Globus pallidus (tissue), 1 donor: ENCODE measurements at regions not wholly inside any gene's neighbourhood (a gene's known extent, or its start where the extent isn't known, plus 50 kb on each side); places are given as distances from the start of the nearest gene placed in this dataset.

Experiments
- DNase-seq: peaks from one replicate; pipeline ENCODE4 v3.0.0-alpha.2; 2015; ENCODE audit warnings: low spot score

DNA sequence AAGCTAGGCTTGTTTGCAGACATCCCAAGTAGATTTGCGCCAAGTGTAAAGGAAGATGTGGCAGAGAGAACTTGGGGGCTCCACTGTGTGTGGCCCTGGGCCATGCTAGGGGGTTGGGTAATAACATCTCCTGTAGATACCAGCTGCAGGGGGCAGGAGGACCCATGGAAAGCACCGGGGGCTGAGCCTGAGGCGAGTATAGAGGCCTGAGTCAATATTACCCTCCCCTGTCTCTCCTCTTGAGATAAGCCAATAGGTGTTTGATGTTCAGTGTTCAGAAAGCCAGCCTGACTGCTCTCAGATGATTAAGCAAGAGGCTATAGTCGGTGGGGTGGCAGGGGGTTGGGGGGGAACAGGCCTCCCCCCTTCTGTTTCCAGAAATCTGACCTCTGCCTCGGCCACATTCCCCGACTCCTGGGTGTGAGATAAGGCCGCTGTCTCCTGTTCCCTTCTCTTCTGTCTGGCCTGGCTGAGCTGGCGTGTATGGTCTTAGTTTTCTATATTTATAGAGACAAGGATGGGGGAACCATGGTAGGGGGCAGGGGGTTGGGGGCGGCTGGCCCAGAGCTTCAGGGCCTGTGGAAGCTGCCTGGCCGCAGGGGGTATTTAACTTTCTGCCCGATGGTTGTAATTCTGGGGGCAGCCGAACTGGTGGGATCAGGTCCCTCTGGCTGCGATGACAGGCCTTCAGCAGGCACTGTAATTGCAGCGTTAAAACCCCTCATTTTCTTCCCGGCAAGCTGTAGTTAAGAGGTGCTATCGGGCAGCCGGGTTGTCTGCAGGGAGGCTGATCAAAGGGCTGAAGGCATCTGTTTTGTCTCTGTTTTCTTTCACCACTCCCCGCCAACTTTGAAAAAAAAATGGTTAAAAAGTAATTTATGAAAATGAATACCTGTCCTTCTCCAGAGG is 292.0 kb downstream of the NSG2 start:
- DNase-seq: no peak

DNA sequence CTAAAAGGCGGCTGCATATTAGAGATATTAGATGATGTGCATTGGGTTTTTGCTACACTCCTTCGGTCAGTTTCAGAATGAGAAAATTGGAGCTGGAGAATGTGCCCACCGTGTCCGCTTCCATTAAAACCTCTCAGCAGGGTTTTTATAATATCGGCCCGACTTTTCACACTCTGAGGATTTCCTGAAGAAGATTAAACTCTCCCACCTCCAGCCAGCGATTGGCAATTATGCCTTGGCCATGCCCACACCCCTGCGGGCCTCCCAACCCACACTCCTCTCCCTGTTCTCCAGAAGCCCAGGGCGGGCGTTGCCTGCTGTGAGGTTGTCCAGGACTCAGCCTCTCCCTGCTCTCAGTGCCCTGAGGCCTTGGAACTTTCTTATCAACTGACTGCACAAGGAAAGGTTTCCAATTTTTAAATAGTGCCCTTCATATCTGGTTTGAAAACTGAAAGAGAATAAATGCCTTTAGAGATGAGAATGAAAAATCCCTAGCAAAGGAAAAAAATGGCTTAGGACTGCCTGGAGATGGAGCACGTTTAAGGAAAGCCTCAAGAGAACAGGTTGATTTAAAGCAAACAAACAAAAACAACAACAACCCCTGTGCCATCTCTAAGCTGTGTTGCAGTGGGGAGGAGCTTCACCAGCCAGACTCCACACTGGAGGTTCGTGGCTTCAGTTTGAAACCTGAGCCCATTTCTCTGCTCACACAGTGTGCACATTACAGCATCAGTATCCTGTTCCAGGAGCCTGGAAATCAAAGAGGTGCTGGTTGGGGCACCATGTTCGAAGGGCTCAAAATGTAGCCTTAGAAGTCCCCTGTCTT is 292.9 kb downstream of the NSG2 start:
- DNase-seq: no peak

DNA sequence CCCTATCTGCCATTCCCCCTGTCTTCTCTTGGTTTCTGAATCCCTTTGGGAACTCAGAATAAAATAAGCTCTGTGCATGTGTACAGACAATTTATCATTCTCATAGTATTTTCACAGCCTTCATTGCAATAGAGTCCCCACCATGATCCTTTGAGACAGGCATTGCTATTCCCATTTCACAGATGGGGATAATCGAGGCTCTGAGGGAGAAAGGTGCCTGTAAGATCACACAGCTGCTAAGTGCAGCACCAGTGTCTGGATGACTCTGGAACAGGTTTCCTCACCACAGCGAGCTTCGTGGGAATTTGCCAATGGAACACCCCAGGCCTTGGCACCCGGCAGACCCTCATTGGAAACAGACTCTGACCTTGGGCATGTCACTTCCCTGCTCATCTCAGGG is 293.6 kb downstream of the NSG2 start:
- no peak for DNase-seq

DNA sequence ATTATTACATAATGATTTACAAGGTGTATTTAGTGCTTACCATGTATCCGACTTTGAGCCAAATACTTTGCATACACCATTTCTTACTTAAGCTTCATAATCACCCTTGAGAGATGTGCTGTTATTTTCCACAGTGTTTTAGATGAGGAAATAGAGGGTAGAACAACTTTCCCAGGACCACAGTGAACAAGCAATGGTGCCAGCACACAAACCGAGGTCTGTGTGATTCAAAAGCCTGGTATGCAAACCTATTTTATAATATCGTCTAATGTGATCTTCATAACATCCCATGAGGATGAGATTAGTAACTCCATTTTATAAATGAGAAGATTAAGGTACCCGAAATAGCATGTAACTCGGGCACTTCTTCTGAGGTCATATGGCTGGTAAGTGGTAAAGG is 294.7 kb downstream of the NSG2 start:
- DNase-seq: no peak

DNA sequence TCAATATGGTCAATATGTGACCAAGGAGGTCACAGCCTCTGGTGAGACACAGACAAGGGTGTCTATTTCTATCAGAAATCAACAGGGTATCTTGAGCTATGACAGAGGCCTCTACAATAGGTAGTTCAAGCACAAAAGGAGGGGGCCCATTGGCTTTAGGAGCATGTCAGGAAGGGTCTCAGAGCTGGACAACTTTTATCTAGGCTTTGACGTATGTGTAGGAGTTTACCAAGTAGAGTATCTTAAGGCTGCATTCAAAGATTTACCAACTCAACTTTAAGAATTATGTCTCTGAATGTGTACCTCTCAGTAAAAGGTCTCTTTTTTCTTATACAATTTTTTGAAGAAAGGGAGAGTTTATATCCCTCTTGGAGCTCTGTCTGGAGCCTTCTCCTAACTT is 297.2 kb downstream of the NSG2 start:
- DNase-seq: no peak

DNA sequence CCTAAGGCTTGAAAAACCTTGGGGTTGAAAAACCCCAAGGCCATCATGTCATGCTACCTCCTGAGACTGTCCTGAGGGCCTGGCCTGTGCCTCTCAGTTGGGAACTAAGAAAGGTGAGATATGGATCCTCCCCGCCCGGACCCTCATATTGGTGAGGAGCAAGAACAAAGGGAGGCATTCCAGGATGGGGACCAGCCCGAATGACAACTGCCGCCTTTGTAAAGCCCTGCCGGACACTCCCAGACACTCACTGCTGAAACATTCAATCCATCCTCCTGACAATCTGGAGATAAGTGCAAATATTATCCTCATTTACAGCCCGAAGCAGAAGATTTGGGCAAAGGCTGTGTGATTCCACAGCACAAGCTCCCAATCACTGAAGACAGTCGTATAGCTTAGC is 298.3 kb downstream of the NSG2 start:
- DNase-seq: no peak

DNA sequence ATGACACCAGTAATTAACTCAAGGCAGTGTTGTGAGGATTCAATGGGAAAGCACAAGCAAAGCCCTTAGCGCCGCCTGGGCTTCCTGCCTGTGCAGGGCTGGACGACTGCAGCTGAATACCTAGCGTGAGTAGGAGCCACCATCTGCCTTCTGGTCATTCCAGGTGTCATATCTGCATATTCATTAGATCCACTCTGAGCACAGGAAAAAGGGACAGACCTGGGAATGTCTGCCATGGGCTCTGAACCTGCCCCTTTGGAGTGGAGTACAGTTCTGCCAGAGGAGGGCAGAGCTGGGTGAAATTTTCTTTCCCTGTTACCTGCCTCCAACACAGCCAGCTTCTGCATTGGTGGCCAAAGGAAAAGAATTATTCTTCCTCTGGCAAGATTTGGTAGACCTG is 298.8 kb downstream of the NSG2 start:
- no peak for DNase-seq

DNA sequence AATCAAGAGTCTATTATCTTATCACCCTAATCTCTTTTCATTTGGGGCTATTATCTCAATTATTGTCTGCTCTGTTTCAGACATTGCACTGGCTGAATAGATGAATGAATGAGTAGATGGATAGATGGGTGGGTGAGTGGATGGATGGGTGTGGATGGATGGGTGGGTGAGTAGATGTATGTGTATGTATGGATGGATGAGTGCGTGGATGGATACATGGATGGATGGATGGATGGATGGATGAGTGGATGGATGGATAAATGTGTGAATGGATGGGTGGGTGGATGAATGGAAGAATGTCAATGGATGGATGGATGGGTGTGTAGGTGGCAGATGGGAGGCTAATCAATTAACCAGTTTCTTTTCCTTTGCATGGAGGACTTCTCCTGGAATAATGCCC is 301.7 kb downstream of the NSG2 start:
- no peak for DNase-seq

DNA sequence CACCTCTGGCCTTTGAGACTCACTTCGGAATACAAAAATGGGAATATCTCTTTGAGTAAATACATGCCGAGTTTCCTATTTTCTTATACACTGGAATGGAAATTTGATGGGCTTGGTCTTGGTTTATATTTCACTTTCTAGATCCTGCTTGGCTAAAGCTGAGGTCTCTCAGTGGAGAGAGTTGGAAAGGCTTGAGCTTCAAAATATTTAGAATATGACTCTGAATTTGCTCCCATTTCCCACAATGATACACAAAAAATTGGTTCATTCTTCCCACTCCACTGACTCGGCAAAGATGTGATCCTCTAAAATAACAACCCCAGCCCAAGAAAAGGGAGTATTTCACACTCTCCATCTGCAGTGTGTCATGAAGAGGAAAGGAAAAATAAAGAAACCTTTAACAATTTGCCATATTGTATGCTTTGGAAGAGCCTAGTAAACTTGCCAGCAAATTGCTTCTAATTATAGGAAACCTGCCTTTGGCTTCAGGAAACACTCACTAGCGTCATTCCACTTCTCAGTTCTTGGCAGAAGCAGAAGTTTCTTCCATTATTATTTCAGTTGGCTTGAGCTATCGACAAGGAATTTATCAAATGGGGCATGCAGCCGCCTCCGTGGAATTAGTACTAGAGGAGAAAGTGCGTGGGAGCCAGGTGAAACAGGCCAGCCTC is 302.9 kb downstream of the NSG2 start:
- no peak for DNase-seq

DNA sequence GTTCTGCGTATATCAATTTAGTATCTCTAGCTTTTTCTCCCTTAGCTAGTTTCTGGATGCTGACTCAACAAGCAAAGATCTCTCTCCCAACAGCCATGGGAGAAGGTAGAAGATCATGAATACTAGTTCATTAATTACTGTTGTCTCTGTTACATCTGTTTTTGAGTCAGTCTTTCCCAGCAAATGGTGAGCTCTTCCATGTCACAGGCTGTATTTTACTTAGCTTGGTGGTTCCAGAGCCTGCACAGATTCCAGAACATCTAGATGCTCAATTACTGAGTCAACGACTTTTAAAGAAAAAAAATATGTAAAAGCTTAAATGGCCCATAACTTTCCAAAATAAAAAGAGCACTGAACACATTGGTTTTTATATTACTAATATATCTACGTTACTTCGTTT is 307.2 kb downstream of the NSG2 start:
- DNase-seq: no peak

DNA sequence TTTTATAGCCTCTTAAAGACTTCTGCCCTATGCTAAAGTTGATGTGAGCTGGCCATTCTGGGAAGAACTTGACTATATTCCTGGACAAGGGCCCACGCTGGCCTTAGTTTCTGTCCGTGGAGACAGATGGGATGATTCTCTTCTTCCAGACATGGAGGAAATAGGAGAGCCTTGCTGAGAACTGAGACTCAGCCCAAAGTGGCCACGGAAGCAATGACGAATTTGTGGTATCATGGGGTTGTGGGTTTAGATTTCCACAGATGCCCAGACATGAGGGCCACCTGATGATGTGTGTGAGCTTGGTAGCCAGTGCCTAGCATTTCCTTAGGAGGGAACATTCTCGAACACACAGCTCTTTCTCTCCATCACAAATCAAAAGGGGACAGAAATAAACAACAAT is 309.1 kb downstream of the NSG2 start:
- no peak for DNase-seq

DNA sequence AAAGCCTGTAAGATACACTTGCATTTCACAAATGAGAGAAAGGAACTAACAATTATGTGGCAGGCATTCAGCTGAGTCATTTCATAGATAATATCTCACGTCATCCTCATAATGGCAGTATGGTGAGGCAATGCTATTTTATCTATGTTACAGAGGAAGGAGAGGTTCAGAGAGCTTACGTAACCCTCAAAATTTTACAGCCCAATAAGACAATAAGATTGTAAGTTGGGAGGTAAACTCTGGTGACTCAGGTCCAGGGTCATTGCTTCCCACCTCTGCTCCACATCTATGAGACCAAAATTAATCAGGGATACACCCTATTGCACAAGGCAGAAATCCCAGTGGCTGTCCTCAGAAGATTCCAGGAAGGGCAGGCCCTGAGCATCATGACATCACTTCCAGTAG is 309.7 kb downstream of the NSG2 start:
- DNase-seq: no peak

DNA sequence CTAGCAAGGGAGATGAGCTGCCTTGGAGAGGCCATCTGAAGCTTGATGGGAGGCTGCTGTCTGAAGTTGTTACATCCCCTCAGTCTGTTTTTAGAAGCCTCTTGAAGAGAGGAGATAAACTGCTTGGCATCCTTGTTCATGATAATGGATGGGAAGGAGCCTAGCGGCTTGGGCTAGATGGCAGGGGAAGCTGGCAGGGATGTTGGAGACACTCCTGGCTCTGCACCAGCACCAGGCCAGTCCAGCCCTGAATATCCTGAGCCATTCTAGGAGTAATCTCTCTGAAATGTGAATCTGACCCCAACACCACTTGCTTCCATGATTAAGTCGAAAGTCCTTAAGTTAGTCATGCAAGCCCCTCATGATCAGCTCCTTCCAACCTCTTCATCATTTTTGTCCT is 310.5 kb downstream of the NSG2 start:
- DNase-seq: no peak

DNA sequence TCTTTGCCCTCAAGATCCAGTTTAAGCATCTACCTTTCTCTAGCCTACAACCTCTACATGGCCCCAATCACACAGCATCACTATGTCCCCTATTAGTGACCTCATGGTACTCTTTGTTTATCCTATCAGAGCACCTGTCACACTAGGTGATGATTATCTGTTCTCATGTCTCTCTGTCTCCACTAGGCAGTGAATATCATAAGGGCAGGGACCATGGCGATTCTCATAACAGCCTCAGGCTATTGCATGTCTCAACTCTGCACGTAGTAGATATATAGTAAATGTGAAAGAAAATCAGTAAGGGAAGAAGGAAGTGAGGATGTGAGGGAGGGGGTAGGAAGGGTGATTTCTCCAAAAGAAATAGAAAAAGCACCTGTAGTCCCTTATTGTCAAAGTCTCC is 311.0 kb downstream of the NSG2 start:
- DNase-seq: no peak

DNA sequence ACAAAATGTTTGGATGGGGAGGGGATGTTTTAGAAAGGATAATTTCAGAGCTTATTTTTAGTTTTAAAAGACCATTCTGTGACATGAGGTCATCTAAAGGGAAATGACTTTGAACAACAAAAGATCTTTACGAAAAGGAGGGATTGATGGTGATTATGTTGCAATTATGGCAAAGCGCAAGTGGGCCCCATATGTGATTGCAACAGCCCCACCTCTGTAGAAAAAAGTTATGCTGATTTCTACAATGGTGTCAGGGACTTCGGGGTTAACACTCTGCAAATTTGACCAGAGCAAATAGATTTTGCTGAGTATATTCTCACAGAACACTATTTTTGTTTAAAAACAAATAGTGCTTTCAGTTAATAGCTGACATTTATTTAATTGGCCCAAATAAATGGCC is 312.8 kb downstream of the NSG2 start:
- DNase-seq: no peak

DNA sequence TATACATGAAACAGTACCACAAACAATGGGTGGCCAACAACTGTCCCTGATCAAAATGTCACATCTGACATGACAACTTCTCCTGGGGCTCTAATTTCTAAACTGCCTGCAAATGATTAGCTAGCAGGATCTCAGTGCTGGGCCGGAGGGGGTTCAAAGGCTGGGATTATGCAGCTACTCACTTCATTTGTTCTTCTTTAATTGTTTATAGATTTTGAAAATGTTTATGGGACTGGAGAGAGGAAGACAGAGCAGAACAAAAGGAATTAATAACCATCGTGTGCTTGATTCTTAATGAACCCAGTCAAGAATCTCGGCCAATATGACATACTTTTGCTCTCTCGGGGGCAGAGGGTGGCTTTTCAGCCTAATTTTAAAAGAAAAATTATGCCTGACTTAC is 313.6 kb downstream of the NSG2 start:
- no peak for DNase-seq

DNA sequence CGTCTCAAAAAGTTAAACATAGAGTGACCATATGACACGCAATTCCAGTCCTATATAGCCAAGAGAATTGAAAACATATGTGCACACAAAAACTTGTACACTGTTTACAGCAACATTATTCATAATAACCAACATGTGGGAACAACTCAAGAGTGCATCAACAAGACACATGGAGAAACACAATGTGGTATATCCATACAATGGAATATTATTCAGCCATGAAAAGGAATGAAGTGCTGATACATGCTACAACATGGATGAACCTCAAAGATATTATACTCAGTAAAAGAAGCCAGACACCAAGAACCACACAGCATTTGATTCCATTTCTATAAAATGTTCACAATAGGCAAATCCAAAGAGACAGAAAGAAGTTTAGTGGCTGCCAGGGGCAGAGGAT is 317.0 kb downstream of the NSG2 start:
- no peak for DNase-seq

DNA sequence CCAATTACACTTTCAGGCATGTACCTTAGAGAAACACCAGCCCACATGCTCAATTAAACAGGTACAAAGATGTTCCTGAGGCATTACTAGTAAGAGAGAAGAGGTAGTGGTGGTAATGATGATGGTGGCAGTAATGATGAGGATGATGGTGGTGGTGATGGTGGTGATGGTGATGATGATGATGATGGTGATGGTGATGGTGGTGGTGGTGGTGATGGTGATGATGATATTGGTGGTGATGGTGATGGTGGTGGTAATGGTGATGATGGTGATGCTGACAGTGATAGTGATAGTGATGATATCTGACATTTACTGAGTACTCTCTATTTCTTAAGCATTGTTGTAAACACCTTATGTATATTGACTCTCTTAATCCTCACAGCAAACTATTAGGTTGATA is 318.4 kb downstream of the NSG2 start:
- DNase-seq: no peak

DNA sequence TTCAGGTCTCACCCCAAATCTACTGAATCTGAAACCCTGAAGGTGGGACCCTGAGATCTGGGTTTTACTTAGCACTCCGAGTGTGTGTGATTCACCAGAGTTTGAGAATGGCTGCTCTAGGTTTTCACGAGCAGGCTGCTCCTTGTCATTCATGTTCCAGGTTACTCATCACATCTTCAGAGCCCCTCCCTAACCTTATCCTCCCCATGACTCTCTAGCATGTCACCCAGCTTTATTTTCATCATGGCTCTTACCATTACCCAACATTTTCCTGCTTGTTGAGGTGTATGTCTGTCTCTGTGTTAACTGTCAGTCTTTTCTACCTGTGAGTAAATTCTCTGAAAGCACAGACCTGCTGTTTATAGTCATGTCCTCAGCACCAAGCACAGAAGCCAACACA is 319.2 kb downstream of the NSG2 start:
- DNase-seq: no peak

DNA sequence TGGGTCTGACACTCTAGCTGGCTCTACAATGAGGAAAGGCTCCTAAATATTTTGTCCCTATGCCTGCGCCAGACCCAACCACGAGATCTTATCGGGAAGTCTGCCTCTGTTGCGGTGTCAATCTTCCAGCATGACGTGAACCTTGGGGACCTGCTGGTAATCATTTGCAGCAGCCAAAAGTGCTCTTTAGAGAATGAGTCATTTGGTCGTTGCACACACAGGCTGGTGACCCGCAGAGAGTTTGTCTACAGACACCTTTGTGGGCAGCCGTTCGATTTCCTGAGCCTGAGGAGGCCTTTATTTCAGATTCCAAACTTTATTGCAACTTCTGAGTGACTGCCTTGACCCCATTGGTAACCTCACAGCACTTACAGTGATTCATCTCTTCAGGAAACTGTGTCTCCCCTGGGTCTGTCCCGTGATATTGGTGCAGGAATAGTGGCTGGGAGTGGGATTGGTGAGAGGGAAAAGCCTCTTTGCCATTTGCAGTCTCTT is 326.1 kb downstream of the NSG2 start:
- no peak for DNase-seq

DNA sequence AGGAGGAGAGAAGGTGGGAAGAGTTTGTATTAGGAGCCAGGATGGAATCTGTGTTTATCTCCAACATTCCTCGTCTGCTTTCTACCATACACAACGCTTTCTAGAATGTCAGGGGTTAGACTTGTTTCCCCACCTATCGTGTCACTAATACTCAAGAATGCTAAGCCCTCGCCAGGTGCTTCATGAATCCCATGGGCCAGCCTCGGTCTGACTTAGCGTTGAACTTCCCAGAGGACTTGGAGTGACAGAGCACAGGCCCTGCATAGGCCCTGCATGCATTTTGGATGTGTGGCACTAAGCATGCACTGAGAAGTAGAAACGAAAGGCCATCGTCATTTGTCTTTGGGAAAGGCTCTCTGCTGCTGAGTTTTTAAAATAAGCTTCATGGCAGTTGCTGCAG is 328.7 kb downstream of the NSG2 start:
- no peak for DNase-seq

DNA sequence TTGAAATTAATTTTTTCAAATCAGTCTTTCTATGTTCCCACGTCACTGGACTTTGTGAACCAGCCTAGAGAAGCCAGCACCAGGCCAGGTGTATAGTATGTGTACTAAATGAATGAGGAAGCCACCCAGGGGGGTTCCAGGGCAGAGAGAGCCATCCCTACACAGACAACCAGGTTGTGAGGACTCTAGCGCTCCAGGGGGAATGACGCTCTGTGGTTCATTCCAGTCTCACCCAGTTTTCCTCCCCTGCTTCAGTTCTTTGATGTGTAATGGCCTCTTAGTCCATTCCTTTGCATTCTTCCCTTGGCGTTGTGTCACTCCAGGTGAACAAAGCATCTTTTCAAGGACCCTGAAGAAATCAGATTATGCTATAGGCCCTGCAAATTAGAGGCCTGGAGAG is 330.6 kb downstream of the NSG2 start:
- DNase-seq: no peak
